NT2/D1 (cell line): ENCODE measurements at regions not wholly inside any gene's neighbourhood (a gene's known extent, or its start where the extent isn't known, plus 50 kb on each side); places are given as distances from the start of the nearest gene placed in this dataset.

ENCODE experiments used
- DNase-seq: peaks from one replicate; pipeline ENCODE4 v3.0.0-alpha.2; 2011; ENCODE audit warnings: low read depth, low spot score
- H3K27me3 ChIP-seq: 2 replicates; pipeline ENCODE4 v1.6.0; 2011; ENCODE audit warnings: mild to moderate bottlenecking; ENCODE audit not compliant: insufficient read length, insufficient read depth
- H3K36me3 ChIP-seq: 2 replicates; pipeline ENCODE4 v1.6.1; 2011; ENCODE audit warnings: mild to moderate bottlenecking, low read length, mixed read lengths; ENCODE audit not compliant: insufficient read depth, insufficient read length
- H3K4me1 ChIP-seq: 2 replicates; pipeline ENCODE4 v1.5.1; 2011; ENCODE audit not compliant: insufficient read depth, insufficient read length
- H3K4me3 ChIP-seq: 2 replicates; pipeline ENCODE4 v1.5.1; 2011; ENCODE audit warnings: low read depth; ENCODE audit not compliant: insufficient read length
- H3K9ac ChIP-seq: 2 replicates; pipeline ENCODE4 v1.6.0; 2011; ENCODE audit warnings: low read depth; ENCODE audit not compliant: insufficient read length
- H3K9me3 ChIP-seq: 2 replicates; pipeline ENCODE4 v1.5.1; 2011; ENCODE audit warnings: mild to moderate bottlenecking, low read length; ENCODE audit not compliant: insufficient read depth
- SUZ12 ChIP-seq: IDR thresholded peaks from 2 replicates; pipeline ENCODE4 v1.6.1; 2011; ENCODE audit not compliant: insufficient read length, insufficient read depth; ENCODE audit errors: extremely low read depth
- YY1 ChIP-seq: IDR thresholded peaks from 2 replicates; pipeline ENCODE4 v1.6.1; 2011; ENCODE audit not compliant: insufficient read length, insufficient read depth
- ZNF274 ChIP-seq: IDR thresholded peaks from 2 replicates; pipeline ENCODE4 v1.6.1; 2011; ENCODE audit warnings: mild to moderate bottlenecking, low read depth, low read length

GRCh38 chr13:24040835-24041234 lies 119.7 kb upstream of the SPATA13 start:
- H3K9ac ChIP-seq, result no peak overlapping the region
- no peaks in the 10 kb centered on the region for H3K27me3 ChIP-seq
- H3K4me1 ChIP-seq, result no peaks in the 10 kb centered on the region
- no peak overlapping the region for H3K4me3 ChIP-seq
- H3K36me3 ChIP-seq, result no peaks in the 10 kb centered on the region
- no peaks in the 10 kb centered on the region for H3K9me3 ChIP-seq
- DNase-seq, result no peak
- TF ChIP-seq ZNF274 (no peak), YY1 (no peak), SUZ12 (no peak)

GRCh38 chr13:24041651-24042225 lies 118.8 kb upstream of the SPATA13 start:
- TF ChIP-seq ZNF274 (no peak), YY1 (no peak), SUZ12 (no peak)
- no peak overlapping the region for H3K9ac ChIP-seq
- H3K4me3 ChIP-seq, result no peak overlapping the region
- no peaks in the 10 kb centered on the region for H3K36me3 ChIP-seq
- no peaks in the 10 kb centered on the region for H3K27me3 ChIP-seq
- DNase-seq, result no peak
- H3K9me3 ChIP-seq, result peaks cover 5% of the 10 kb centered on the region
- H3K4me1 ChIP-seq, result no peaks in the 10 kb centered on the region

GRCh38 chr13:24042710-24043440 lies 117.6 kb upstream of the SPATA13 start:
- no peak for TF ChIP-seq YY1
- no peak for TF ChIP-seq SUZ12
- TF ChIP-seq ZNF274, result no peak
- Histone ChIP-seq H3K4me1 (no peaks in the 10 kb centered on the region), H3K9ac (no peak overlapping the region), H3K27me3 (no peaks in the 10 kb centered on the region), H3K36me3 (no peaks in the 10 kb centered on the region), H3K9me3 (peaks cover 14% of the 10 kb centered on the region), H3K4me3 (no peak overlapping the region)
- DNase-seq, result no peak

- TF ChIP-seq YY1 (no peak), SUZ12 (no peak)
- H3K4me3 ChIP-seq, result no peak overlapping the region
- H3K36me3 ChIP-seq, result no peaks in the 10 kb centered on the region
- H3K9me3 ChIP-seq, result peaks cover 14% of the 10 kb centered on the region
- no peak for DNase-seq
- H3K4me1 ChIP-seq, result no peaks in the 10 kb centered on the region
- H3K9ac ChIP-seq, result no peak overlapping the region
- no peaks in the 10 kb centered on the region for H3K27me3 ChIP-seq
Observed at GRCh38 chr13:24043590-24044350, 116.8 kb upstream of the SPATA13 start.

- no peaks in the 10 kb centered on the region for H3K36me3 ChIP-seq
- no peak overlapping the region for H3K9ac ChIP-seq
- H3K9me3 ChIP-seq, result peaks cover 14% of the 10 kb centered on the region
- TF ChIP-seq ZNF274 (no peak), SUZ12 (no peak), YY1 (no peak)
- no peak for DNase-seq
- no peaks in the 10 kb centered on the region for H3K4me1 ChIP-seq
- no peak overlapping the region for H3K4me3 ChIP-seq
- no peaks in the 10 kb centered on the region for H3K27me3 ChIP-seq
Observed at GRCh38 chr13:24045597-24045996, 114.9 kb upstream of the SPATA13 start.

GRCh38 chr13:24050292-24050711 lies 110.2 kb upstream of the SPATA13 start:
- no peaks in the 10 kb centered on the region for H3K27me3 ChIP-seq
- peaks cover 2% of the 10 kb centered on the region for H3K4me1 ChIP-seq
- H3K36me3 ChIP-seq, result no peaks in the 10 kb centered on the region
- DNase-seq, result no peak
- no peak overlapping the region for H3K9ac ChIP-seq
- H3K4me3 ChIP-seq, result no peak overlapping the region
- H3K9me3 ChIP-seq, result peaks cover 14% of the 10 kb centered on the region
- TF ChIP-seq ZNF274, result no peak
- no peak for TF ChIP-seq YY1
- no peak for TF ChIP-seq SUZ12
